HuH-7 (cell line): ENCODE measurements at regions not wholly inside any gene's neighbourhood (a gene's known extent, or its start where the extent isn't known, plus 50 kb on each side); places are given as distances from the start of the nearest gene placed in this dataset.
A peak's percentile ranks its signal among the peaks of the same experiment; 100 is the strongest.

Experiments used
- DNase-seq: peaks from one replicate; pipeline ENCODE4 v3.0.0; 2011; ENCODE audit warnings: low spot score

DNA sequence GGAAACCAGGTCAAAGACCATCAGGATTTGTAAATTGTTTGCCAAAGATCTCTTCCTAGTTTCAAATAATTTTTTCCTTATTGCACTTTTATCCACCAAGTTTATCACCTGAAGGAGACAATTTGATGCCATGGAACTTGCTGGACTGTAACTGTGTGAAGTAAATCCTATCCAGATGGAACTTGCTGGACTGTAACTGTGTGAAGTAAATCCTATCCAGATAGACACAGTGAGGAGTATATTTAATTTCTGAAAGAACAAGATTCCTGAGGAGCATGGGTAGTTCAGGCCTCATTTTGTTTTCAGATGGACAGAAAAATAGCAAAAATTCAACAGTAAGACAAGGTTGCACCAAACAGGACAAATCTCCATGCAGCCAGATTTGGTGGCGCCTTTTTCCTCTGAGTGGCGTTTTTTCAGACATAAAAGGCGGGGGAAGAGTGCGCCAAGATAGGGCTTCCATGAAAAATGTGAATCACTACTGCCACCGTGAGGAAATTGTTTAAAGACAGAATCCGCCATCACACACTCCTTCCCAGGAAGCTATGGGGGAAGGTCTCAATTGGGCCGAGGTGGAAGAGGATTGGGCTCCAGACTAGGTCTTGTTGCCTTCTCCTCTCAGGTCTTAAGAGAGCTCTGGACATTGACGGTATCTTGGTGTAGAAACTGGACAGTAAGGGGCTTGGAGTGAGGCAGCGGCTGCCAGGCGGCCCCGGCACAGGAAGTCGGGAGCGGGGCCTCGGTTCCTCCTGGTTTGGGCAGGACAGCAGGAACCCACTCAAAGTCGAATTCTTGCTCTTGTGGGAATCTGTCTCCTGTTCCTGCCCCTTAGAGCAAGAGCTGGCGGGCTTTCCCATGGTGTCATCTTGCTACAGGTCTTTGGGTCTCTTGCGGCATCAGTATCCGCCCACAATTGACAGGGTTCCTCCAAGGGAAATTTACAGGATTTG, 234.7 kb downstream of the OR13H1 start:
- no peak for DNase-seq

DNA sequence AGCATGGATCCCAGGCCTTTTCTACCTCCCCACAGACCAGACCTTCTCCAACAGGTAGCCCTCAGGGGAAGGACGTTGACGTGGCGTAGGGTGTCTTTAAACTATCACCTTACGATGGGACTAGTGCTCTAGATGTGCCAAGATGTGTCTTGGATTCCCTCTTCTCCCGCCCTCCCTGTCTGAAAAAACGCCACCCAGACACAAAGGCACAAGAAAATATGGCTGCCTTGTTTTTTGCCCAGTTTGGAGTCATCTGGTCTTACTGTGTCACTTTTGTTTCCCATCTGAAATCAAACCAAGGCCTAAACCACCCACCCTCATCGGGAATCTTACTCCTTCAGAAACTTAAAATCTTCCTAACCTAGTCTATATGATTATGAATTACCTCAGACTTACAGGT, 235.4 kb downstream of the OR13H1 start:
- no peak for DNase-seq

DNA sequence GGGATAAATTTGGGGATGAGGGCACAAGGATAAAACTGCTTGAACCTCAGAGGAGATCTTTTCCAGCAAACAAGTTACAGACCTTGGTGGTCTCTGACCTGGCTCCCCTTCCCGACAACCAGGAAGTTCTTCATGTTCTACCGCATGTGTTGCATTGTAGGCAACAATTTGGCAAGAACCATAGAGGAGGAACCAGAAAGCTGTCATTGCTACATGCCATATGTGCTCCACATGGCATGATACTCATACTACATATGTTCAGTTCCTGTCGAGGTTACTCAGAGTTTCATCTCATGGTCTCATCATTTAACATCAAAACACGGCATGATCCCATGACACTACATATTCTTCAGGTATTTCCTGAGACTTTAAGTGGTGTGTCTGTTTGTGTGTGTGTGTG, 235.9 kb downstream of the OR13H1 start:
- no peak for DNase-seq

DNA sequence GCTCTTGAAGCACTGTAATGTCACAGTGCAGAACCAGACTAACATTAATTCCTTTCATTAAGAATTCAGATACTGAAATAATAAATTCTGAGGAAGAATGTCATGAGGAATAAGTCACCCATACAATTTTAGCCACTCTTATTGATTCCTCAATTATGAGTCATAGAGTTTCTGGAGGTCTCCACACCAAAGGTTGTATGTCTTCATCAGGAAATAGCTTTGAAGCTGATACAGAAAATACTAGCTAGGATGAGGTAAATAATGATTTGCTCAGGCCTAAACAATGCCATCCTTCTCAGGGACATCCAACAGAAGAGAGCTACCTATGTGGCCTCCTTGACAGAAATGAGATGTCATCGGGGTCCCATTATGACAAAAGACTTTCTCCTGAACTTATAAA, 238.8 kb downstream of the OR13H1 start:
- DNase-seq, result no peak

DNA sequence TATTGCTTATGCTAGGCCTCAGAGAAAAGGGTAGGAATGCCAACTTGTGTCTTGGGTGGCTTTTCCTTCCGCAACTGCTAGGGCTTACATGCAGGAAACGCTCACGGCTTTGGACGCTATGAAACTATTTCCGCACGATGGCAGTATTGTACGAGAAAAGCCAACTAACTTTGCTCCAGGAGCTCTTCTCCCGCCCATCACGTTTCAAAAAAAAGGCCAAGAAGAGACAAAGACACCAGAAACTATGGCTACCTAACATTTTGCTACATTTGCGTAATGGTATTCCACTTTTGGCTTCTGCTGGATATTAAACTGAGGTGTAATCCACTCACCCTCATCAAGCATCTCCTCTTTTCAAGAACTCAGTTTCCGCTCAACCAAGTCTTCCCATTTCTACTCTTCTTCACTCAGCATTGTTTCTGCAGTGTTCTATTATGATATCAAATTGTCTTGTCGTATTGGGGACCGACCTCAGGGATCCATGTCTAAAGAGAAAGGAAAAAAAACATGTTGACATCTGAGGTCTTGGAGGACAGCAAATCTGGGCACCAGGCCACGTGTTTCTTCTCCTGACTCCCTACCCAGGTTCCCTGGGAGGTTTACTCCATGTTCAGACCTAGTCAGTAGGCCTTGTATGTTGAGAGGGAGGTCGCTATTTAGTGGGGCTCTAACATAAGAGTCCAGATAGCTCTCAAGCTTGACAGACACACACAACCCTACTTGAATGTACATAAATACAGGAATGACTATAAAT, 239.4 kb upstream of the STK26 start:
- no peak for DNase-seq

DNA sequence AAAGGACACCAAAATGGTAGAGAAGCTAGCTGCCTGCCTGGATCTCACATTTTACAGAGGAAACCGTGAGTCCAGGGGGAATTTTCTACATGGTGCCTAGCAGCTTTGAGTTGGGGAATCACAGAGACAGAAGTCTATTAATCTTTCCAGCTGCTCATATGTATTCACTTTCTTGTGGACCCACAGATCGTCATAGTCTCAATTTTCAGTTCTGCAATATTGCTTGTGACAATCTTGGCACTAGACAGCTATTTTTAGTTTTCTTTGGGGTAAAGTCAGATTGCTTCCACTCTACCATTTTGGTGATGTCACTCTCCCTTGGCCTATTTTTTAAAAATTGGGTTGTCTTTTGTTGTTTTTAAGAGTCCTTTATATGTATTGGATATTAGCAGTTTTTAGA, 233.4 kb upstream of the STK26 start:
- DNase-seq, result no peak

DNA sequence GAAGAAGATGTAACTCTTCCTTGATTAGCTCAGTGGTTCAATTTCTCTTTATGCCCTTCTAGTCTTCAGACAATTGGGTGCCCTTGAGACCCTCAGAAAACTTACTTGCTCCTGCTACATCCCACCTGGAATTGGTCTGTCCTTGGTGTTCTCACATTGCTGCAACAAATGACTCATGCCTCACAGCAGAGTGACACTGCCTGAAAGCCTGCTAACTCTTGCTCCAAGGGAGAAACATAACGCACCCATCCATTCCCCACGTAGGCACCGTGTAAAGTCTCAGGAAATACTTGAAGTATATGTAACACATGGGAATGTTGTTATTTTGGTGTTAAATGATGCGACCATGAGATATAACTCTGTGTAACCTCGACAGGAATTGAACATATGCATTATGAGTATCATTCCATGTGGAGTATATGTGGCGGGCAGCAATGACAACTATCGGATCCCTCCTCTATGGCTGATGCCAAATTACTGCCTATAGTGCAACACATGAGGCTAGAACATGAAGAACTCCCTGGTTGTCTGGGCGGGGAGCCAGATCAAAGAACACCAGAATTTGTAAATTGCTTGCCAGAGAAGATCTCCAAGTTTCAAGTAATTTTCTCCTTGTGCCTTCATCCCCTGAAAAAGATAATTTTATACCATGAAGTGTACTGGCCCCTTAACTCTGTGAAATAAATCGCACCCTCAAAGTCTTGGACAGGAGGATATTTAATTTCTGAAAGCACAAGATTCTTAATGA, 231.3 kb upstream of the STK26 start:
- DNase-seq, result no peak

DNA sequence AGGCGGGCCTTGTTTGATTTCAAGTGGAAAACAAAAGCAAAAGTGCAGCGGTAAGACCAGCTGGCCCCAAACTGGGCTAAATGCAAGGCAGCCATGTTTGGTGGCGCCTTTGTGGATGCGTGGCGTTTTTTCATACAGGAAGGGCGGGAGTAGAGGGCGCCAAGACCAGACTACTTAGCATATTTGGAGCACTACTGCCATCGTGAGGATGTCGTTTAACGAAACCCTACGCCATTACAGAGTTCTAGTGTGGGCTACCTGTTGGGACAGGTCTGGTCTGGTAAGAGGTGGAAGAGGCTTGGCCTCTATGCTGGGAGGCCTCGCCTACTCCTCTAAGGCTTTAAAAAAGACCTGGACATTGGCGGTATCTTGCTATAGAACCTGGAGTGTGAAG, 230.7 kb upstream of the STK26 start:
- no peak for DNase-seq

DNA sequence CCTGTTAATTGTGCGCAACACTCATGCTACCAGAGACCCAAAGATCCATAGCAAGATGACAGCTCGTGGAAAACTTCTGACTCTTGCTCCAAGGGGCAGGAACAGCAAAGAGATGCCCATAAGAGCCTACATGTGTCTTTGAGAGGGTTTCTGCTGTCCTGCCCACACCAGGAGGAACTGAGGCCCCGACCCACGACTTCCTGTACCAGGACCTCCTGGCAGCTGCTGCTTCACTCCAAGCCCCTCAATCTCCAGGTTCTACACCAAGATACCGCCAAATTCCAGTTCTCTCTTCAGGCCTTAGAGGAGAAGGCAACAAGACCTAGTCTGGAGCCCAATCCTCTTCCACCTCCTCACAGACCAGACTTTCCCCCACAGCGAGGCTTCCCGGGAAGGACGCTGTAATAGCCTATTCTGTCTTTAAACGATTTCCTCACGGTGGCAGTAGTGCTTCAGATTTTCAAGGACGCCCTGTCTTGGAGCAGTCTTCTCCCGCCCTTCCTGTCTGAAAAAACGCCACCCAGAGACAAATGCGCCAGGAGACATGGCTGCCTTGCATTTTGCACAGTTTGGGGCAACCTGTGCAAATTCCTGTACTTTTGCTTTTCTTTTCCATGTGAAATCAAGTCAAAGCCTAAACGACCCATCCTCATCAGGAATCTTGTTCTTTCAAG, 230.2 kb upstream of the STK26 start:
- no peak for DNase-seq

DNA sequence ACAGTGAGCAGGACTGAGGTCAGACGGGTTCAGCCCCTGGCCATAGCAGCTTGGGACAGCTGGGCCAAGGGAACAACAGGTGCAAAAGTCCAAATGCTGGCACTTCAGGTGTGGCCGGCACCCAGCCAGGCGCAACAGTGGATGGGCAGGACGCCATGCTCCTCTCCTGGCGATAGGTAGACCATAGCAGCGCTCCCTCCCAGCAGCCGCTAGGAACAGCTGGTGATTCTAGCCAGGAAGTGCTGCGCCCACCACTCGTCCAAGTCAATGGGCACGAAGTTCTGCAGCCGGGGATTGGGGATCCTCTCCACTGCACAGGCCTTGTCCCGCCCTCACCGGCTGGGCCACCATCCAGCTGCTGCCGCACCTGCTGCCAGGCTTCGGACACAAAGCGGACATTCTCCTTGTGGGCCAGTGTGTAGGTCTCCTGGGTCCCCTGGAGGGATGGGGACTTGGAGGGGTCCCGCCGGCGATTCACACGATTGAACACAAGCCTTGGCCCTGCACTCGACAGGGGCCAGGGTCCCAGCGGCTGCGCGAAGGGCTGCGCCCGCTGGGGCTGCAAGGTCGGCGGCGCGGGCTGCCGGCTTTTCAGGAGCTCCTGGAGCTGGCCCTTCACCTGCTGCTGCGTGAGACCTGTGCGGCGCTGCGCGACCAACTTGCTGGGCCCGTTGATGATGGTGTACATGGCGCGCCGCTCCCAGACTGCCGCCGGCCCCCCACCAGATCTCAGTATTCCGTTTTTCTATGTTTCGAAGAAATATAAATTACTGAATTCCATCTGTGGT, 227.5 kb upstream of the STK26 start:
- DNase-seq, result no peak

DNA sequence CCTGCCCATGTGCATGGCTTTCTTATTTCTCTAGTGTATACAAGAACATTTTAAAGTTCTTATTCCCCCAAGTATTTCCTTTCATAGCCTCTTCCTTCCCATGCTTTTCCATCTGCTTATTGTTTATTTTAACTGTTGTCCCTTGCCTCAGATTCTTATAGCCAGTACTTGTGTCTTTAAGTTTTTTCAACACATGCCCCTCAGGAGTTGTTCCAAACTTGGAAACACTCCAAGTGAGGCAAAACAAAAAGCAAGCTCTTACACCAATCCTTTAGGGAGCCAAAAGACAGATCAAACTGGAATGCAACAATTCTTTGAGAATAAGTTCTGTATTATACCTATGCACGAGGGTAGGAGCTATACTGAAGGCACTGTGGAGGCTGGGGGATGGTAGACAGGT, 222.0 kb upstream of the STK26 start:
- no peak for DNase-seq

DNA sequence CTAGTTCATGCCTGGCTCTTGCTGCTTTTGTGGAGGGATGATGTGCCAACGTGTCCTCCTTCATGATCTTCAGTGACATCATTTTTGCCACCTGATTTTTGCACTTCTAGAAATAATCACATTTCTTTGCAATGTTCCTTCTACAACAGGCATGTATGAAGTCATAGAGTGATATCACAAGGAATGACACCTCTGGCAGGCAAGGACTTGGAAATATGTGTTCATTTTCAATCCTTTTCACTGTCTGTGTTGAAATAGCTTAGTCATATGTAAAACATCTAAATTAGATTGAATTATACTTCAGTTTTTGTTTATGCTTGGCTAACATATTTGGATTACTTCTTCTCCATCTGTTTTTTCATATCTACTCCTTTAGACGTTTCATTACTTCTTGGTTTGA, 221.2 kb upstream of the STK26 start:
- no peak for DNase-seq

DNA sequence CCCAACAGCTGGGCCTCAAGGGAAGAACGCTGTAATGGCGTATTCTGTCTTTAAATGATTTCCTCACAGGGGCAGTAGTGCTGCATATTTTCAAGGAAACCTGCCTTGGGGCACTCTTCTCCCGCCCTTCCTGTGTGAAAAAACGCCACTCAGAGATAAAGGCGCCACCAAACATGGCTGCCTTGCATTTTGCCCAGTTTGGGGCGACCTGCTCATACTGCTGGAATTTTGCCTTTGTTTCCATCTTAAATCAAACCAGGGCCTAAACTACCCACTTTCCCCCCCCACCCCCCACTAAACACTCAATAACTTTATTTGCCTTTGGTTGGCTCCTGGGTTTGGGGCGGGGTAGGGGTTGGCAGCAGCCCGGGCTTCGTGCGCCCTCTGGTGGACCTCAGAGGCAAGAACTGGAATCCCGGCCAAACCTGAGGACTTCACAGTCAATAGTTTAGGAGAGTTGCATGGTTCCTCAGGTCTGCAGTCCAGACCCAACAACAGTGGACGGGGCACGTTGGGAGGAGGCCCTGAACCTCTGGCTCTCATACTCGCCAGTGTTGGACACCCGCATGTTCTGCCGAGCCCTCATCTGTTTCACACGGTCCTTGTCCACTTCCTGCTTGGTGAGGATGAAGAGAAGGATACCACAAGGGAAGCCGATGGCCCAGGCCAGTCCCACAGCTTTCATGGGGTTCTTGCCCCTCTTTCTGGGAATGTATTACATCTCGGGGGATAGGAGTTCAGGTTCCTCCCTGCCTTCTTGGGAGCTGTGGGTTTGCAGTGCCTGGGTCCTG, 220.1 kb upstream of the STK26 start:
- peak; percentile 48 for DNase-seq

DNA sequence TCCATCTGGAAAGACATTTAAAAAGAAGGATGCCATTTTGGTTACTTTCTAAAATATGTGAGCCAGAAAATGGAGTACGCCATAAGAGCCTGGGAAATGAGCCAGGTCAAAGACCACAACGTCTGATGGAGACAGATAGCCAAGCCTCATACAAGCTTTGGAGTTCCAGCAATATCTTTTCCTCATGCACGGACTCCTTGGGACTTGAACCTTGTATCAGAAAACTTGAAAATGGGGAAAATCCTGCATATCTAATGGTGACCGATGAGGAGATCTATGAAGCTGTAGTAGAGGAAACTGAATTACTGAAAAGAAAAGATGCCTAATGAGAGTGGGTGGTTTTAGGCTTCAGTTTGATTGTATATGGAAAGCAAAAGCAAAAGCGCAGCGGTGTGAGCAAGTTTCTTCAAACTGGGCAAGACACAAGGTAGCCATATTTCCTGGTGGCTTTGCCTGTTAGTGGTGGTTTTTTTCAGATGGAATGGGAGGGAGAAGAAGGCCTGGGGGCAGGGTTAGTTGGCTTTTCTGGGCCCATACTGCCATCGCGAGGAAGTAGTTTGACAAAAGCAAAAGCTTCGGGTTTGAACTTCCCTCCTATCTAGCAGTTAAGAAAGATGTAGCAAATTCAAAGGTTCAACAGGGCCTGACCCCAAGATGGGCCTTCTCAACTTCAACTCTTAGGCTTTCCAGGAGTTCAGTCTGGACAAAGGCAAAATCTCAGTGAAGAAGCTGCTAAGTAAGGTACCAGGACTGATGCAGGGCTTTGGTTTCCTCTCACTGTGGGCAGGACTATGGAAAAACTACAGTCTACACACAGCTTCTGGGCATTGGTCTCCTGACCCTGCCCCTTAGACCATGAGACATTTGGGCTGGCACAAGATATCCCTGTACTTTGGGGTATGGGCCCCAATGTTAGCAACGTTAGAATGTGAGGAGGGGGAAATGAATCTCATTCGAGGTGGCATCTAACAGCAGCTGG, 210.0 kb upstream of the STK26 start:
- no peak for DNase-seq

DNA sequence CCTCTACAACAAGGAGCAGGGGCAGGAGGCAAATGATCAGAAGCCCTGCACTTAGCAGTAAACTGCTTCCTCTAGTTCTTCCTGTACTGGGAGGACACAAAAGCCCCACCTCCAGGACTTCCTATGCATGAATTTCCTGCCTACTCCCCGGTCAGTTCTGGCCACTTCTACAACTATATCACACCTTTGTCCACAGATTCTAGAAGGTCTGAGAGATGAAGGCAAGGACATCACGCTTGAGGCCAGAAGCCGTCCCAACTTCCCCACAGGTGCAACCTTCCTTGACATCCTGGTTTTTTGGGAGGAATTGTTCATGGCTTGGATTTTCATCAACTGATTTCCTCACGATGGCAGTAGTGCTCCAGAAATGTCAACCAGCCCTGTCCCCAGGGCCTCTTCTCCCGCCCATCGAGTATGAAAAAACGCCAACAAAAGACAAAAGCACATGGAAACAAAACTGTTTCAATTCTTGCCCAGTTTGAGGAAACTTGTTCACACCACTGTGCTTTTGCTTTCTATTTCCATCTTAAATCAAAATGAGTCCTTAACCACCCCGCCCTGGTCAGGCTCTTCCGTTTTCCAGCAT, 206.5 kb upstream of the STK26 start:
- DNase-seq, result no peak

DNA sequence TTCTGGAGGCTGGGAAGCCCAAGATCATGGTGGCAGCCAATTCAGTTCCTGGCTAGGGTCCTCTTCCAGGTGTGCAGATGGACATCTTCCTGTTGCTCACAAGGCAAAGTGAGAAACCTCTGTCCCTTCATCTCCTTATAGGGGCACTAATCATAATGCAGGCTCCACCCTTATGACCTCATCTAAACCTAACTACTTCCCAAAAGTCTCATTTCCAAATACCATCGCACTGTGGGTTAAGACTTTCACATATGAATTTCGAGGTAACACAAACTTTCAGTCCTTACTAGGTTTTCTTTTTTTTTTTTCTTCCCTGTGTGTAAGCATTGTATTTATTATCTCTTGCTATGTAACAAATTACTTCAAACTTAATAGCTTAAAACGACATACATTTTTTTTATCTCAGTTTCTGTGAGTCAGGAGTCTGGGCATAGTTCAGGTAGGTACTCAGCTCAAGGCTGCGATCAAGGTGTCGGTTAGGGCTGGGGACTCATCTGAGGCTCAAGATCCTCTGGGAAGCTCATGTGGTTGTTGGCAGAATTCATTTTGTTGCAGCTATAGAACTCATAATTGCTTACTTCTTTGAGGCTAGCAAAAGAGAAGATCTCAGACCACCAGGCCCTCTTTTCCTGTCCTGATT, 204.7 kb upstream of the STK26 start:
- DNase-seq, result no peak

DNA sequence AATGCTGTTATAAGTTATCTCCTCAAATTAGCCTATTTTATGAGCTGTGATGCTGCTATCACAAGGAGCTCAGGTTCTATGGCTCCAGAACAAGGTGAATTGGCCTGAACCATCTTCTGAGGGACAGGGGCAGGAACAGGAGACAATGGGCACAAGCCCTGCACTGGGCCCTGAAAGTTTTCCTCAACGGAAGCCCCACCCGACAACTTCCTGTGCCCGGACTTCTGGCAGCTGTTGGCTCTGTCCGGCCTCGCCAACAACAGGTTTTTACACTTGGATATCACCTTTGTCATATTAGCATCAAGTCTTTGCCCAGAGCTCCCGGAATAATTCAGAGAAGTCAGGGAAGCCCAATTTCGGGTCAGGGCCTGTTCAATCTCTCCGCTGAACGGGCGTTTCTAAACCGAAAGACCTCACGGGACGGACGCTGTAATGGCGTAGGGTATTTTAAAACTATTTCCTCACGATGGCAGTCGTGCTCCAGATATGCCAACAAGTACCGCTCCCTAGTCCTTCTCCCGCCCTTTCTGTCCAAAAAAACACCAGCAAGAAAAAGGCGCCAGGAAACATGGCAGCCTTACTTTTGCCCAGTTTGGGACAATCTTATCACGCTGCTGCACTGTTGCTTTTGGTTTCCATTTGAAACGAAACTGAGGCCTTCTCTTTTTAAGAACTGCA, 201.0 kb upstream of the STK26 start:
- DNase-seq, result no peak

DNA sequence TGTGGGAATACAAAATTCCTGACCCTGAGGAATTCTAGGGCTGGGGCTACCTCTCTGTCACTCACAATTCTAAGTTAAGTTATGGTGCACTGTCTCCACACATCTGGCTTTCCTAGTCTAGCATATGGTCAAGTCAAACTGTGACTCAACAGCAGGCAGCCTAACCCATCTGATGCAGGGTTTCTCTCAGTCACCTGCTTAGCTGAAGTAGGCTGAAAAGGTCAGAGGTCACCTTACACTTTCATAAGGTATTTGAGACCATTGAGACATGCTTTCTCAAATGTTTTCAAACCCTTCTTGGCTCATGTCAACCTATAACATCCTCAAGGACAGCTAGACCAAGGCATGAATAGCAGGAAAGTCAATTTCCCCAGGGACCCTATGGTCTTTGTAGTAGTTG, 196.5 kb upstream of the STK26 start:
- DNase-seq, result no peak
